ENCODE measurements at regions not wholly inside any gene's neighbourhood (a gene's known extent, or its start where the extent isn't known, plus 50 kb on each side); places are given as distances from the start of the nearest gene placed in this dataset.

GRCh38 chr20:57951549-57951948 lies 241.7 kb upstream of the PMEPA1 start:
- no peaks in the 10 kb centered on the region for H3K36me3 ChIP-seq
- H3K4me3 ChIP-seq, result no peak overlapping the region
- H3K9me3 ChIP-seq, result no peaks in the 10 kb centered on the region
- TF ChIP-seq CTCF (IDR thresholded peaks at IDR 0.05), result no peak
- no peak for DNase-seq (ENCODE audit: low spot score)
- no peaks in the 10 kb centered on the region for H3K4me1 ChIP-seq
- H3K27me3 ChIP-seq, result no peaks in the 10 kb centered on the region
- no peak overlapping the region for H3K27ac ChIP-seq

GRCh38 chr20:57950764-57951485 lies 241.1 kb upstream of the PMEPA1 start:
- Histone ChIP-seq H3K27ac (no peak overlapping the region), H3K36me3 (no peaks in the 10 kb centered on the region)

GRCh38 chr20:57948180-57948955 lies 238.6 kb upstream of the PMEPA1 start:
- no peak overlapping the region for H3K4me3 ChIP-seq
- no peaks in the 10 kb centered on the region for H3K36me3 ChIP-seq
- no peaks in the 10 kb centered on the region for H3K9me3 ChIP-seq
- no peaks in the 10 kb centered on the region for H3K27me3 ChIP-seq
- no peak for TF ChIP-seq CTCF (IDR thresholded peaks at IDR 0.05)
- H3K27ac ChIP-seq, result no peak overlapping the region
- H3K4me1 ChIP-seq, result no peaks in the 10 kb centered on the region
- no peak for DNase-seq (ENCODE audit: low spot score)

More at GRCh38 chr20:57950764-57951485, 241.1 kb upstream of the PMEPA1 start:
- H3K9me3 ChIP-seq, result no peaks in the 10 kb centered on the region
- TF ChIP-seq CTCF (IDR thresholded peaks at IDR 0.05), result no peak
- no peak overlapping the region for H3K4me3 ChIP-seq
- no peaks in the 10 kb centered on the region for H3K4me1 ChIP-seq
- no peaks in the 10 kb centered on the region for H3K27me3 ChIP-seq
- DNase-seq (ENCODE audit: low spot score), result no peak

- no peak for DNase-seq (ENCODE audit: low spot score)
- Histone ChIP-seq H3K9me3 (no peaks in the 10 kb centered on the region), H3K27me3 (no peaks in the 10 kb centered on the region), H3K27ac (no peak overlapping the region), H3K36me3 (no peaks in the 10 kb centered on the region), H3K4me3 (no peak overlapping the region), H3K4me1 (no peaks in the 10 kb centered on the region)
- no peak for TF ChIP-seq CTCF (IDR thresholded peaks at IDR 0.05)
Observed at GRCh38 chr20:57947421-57948179, 237.8 kb upstream of the PMEPA1 start.

- Histone ChIP-seq H3K27me3 (no peaks in the 10 kb centered on the region), H3K4me1 (no peaks in the 10 kb centered on the region), H3K36me3 (no peaks in the 10 kb centered on the region), H3K9me3 (no peaks in the 10 kb centered on the region), H3K27ac (no peak overlapping the region), H3K4me3 (no peak overlapping the region)
- TF ChIP-seq CTCF (IDR thresholded peaks at IDR 0.05), result no peak
- no peak for DNase-seq (ENCODE audit: low spot score)
Observed at GRCh38 chr20:57946559-57947315, 236.9 kb upstream of the PMEPA1 start.
